GM18511 (cell line): ENCODE measurements at regions not wholly inside any gene's neighbourhood (a gene's known extent, or its start where the extent isn't known, plus 50 kb on each side); places are given as distances from the start of the nearest gene placed in this dataset.
A peak's percentile ranks its signal among the peaks of the same experiment; 100 is the strongest.
"Not testable (repeated sequence)": the region's sequence is repeated elsewhere in the genome, so short reads cannot be mapped to it uniquely, and the experiment has no call there.

Experiments used
- ATAC-seq: cut with Tn5 transposase; IDR thresholded peaks from one replicate; pipeline ENCODE4 v1.9.1; 2021; ENCODE audit warnings: mild to moderate bottlenecking, moderate library complexity; ENCODE audit not compliant: unreplicated experiment

DNA sequence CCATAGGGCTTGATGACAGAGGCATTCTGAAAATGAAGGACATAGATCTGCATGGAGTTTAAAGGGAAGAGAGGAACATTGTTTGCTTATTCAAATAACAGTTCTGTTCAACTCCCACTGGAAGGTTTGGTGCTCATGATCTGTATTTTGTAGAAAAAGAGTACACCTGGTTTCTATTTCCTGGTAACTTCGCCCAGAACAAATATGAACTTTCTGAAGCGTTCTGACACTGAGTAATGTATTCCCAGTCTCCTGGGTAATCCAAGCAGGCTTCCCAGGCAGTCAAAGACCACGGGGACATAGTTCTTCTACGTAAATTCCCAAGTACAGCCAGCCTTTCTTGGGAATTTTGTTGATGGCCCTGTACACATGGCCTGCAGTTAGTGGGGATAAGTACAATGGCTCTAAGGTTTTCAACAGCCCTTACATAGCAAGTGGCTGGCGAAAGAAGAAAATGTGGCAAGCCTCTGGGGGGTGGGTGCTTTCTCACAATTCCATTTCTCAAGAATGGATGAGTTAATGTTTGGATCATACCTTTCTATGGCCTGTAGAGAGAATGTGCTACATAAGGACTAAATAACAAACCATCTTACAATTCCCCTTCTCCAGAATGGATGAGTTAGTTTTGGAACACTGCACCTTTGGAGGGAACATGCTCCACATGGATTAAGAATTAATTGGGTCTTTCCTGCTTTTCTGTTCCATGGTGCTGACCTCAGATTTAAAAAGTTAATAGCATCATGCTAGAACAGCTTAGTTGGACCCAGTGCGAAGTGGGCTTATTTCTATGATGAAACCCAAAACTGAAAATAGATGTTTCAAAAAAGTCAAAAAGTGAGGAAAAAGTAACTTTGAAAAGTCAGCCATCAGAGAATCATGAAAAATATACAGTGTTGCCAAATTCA is 52.7 kb downstream of the COL6A6 start:
- no peak for ATAC-seq

DNA sequence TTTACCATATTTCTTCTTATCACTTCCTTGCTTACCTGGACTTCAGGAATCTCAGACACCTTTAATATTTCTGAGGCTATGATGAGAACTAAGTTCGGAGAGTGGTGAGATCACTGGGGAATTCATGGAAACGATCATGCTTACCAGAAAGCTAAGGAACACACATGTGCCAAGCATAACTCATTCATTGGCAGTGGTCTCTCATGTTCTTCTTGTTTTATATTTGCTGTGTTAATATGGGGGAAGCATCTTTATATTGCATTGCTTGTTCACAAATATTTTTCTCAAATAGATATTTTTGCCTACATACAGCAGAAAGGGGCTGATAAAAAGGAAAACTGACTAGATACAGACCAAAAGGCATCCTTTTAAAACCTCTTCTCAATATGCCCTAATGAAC is 55.8 kb downstream of the COL6A6 start:
- no peak for ATAC-seq

DNA sequence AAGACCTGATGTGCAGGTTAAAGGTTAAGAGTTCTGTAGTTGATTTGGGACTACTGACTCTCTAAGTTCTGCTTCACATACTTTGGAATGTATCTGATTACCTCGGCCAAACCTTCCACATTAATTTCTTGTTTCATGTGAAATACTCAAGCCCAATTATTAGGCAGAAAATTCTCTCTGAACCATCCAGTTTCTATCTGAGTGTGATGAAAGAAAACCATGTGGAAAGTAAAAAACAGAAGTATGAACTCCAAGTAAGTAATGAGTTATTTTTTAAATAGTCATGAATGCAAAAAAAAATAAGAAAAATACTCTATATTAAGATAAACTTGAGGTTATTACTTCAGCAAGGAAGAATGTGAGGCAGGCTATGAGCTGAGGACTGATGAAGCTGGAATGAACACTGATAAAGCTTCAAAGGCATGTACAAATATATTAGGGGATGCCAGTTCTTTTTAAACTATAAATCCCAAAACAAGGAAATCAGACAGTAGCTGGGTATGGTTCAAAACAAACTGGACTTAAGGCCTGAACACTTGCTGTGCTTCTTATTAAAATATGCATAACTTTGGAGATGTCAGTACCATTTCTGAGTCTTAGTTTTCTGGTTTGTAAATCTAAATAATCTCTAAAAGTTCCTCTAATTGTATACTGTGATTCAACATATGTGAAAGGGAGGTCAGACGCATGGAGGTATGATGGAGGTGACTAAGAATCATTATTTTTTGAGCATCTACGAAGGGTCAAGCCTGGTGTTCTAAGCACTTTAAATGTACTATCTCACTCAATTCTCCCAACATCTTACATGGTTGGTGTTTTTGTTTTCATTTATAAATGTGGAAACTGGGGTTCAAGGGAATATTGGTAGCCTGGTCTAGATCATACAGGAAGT is 59.6 kb downstream of the COL6A6 start:
- no peak for ATAC-seq

DNA sequence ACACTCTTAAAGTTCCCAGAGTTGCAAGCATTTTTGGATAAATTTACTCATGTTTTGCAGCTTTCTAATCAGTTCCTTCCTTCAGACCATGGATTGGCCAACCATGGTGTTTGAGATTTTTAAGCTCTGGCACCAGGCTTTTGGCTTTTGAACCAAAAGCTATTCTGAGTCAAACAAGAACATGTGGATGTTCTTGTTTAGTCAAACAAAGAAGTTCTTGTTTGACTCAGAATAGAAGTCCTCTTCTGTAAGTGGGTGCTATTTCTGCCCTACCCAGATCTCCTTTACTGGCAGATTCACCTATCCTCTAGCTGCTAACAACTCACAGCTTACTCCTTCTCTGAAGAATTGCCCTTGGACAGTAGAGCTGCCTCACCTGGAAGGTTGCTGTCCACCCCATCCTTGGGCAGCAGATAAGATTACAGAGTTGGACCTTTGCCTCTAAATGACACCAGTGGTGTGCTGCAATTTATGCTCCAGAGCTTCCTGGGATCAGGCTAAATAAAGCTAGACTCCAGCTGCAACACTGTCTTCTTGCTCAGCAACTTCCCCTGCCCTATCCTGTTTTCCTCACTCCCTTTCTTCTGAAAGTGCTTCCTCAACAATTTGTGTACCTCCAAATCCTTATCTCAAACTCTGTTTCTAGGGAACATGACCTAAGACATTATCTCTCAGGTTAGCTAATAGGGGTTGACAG is 65.6 kb downstream of the COL6A6 start:
- ATAC-seq = peak; percentile 80

DNA sequence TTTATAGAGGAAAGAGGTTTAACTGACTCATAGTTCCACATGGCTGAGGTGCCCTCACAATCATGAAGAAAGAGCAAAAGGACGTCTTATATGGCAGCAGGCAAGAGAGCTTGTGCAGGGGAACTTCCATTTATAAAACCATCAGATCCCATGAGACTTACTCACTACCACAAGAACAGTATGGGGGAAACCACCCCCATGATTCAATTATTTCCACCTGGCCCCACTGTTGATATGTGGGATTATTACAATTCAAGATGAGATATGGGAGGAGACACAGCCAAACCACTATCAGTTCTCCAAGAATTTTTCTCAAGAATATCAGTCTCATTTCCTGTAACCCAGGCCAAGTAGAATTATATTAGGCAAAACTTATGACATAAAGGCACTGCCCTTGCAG is 77.8 kb downstream of the COL6A6 start:
- not testable (repeated sequence) for ATAC-seq

DNA sequence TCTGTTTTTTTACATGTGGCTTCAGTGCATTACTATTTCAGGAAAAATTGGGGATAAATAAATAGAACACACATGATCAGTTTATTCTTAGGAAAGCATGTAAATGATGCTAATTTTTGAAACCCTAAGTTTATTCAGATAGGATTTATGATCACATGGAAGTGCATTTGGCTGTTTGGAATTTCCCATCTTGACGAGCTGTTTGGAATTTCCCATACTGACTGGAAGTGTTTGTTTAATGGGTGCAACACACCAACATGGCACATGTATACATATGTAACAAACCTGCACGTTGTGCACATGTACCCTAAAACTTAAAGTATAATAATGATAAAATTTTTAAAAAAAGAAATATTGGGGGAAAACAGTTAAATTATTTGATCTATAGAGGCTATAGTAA is 79.5 kb downstream of the COL6A6 start:
- ATAC-seq = no peak

DNA sequence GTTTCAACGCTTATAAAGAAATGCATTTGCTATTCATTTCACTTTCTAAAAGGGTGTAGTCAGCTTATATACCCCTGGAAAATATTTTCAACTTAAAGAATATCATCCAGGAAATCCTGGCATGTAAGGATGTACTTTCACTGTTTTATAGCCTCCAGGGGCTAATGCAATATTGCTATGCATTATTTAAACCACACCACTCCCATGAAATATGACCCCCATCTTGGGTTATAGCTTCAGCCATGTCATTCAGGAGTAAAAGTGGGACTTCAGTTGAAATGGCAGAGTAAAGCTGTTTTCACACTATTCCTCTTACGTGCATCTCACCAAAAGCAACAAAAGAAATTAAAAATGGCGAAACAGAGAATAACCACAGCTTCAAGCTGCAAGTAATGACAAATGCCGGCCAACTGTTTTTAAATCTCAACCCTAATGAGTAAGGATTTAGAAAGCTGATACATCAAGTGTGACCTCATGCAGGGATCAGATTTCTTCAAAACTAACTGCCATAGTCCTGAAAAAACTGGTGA is 84.5 kb downstream of the COL6A6 start:
- ATAC-seq = no peak

DNA sequence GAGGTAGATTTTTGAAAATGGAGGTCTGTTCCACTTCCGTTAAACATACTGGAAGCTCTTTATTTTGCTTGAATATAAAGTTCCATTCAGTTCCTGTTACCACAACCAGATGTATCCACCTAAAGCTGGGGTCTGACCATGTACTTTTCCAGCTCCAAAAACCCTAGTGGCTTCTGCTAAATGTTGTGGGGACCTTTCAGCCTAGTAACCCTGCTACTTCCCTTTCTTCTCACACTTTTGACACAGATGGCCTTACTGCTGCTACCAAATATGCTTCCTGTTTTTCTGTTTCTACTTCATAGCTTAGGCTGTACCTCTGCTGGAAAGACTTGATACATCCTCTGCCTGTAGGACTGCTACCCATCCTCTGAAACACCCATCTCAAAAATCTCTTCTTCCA is 87.8 kb downstream of the COL6A6 start:
- ATAC-seq = no peak

DNA sequence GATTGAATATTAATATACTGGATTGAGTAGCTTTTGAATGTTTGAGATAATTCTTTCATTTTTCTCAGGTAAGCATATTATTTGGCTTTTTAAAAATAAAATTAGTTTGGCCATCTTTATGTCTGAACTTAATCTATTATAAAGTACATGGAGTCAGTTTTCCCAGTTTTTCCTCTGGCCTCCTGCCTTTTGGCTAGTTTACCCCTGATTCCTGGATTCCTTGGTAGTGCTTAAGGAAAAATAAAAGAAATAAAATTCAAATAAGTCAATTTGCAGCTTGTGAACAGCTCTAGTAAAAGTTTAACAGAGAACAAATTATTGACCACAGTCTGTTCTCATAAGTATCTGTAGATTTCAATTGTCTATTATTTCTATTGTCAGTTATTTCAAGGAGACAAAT is 89.4 kb downstream of the COL6A6 start:
- no peak for ATAC-seq

DNA sequence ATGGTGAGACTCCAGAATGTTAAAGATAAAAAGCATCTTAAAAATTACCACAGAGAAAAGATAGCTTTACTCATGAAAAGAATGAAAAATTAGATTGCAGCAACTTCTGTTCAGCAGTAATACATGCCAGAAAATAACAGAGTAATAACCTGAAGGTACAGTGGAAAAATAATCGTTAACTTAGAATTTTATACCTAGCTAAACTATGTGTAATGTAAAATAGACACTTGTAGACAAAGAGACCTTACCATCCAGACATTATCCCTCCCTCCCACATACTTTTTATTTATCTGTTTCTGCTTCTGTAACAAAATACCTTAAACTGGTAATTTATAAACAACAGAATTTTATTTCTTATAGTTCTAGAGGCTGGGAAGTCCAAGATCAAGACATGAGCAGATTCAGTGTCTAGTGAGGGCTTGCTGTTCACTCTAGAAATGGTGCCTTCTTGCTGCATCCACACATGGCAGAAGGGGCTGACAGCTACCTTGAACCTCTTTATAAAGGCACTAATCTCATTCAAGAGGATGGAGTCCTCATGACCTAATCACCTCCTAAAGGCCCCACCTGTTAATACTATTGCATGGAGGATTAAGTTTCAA is 90.7 kb downstream of the COL6A6 start:
- ATAC-seq = no peak

DNA sequence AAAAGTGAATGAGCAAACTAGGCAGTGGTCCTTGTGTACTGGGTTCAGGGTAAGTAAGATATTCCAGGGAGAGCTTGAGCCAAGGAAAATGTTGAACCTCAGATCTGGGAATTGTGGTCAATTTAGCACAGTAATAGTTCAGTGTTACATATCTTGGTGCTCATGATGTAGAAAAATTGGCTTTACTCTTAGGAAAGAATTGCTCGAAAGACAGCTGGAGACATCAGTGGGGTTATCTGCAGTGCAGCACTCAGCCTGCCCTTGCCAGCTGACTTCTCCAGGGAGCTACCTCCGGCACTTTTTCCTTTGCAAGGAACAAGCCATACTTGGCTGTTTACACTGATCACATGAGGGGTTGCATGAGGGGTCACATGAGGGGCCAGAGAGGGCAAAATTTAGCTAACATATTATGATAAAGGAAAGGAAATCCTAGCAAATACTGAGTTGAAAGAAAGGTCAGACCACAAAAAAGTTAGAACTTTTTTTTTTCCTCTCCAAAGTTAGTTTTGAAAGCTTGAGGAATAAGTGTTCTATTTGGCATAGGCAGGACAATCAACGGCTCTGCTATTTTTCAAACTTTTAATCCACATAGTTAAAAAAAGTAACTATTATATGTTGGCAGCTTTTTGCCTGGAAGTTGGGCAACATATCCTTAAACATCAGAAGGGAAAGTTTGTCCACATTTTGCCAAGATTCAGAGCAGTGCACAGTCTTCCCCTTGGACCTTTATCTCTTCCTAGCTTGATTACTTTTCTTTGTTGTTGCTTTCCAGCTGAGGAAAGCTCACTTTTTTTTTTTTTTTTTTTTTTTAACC is 92.4 kb downstream of the COL6A6 start:
- ATAC-seq = no peak

DNA sequence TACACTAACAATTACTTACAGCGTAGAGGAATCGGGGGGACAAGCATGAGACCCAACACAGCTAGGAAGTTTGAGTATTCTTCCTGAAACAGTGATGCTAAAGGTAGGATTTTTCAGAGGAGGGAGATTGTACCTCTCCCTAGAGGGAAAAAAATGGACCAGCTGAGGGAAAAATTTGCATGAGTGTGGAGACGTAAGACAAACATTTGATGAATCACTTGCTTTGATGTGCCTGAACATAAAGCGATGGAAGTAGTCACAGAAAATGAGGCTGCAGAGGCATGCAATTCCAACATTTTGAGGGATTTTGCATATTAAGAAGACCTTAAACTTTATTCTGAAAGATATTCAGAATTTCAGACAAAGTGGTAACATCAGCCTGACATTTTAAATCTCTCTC is 102.2 kb downstream of the COL6A6 start:
- no peak for ATAC-seq

DNA sequence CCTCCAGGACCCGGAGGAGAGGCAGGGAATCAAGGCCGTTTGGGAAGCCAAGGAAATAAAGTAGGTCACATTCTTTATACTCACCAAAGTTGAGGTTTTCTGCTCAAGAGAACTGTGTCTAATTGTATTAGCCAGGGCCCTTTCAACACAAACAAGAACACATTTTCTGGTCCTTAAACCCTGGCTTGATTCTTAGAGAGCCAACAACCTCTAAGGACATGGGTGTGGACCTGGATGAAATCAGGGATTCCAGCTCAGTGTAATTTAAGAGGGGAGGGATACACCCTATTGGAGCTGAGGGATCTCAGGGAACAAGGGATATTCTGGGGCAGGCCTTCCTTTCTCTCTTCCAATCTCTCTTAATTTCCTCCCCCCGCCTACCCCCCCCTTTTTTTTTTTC is 104.8 kb downstream of the COL6A6 start:
- ATAC-seq = no peak

DNA sequence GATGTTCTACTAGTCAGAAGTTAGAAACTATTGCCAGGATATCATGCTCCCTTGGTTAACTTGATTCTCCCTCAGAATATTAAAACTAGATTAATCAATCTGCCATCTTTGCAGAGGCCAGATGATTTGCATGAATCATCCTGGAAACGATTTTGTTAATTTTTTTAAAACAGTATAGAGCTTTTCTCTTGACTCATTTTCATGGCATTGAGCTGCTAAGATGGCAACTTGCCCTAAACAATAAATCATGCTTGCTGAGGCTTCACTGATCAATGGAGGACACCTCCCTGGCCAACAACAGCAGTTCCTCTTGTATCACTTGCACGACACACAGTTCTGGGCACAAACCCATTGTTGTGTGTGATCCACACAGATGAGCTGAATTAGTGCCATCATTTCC is 109.1 kb downstream of the COL6A6 start:
- no peak for ATAC-seq

DNA sequence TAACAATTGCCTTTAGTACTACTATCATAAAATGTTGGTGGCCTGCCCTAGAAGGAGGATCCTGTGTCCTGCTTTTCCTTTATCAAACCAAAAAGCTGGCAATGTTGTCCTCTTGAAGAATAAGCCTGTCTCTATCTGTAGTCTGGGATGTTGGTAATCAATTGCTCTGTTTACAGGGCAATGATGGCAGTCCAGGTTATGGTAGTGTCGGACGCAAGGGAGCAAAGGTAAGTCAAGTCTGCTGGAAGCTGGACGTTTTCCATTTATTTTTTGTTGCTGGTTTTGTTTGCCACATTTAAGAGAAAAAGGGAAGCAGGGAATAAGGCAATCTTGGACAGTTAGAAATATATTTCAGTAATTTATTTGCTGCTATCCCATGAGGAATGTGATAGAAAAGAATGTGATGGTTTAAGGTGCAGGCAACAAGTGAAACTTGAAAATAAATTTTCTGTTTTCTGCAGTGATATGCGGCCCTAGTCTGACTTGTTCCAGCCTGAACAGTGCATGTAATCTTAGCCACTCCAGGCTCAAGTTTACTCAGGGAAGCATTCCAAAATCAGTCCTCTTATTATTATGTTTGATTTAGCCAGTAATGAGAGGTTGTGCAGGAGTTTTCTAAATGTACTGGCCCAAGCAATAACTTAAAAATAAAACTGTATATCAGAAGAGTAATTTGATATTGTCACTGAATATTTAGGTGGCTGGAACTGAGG is 110.3 kb downstream of the COL6A6 start:
- ATAC-seq = no peak

DNA sequence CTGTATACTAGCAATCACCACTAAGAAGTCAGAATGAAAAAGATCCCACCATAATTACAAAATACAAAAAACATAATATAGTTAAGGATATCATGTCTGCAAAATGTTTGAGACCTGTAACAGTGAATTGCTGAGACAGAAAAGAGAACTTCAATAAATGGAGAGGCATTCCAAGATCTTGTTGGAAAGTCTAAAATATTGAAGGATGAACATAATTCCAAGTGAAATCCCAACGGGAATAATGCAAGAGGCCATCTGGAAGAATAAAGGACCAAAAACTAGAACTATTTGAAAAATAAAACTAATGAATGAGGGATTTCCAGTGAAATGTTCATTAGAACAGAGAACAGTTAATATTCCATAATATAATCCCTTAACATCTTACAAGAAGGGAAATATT is 110.9 kb downstream of the COL6A6 start:
- no peak for ATAC-seq
